Stimulated activated CD8-positive, alpha-beta memory T cell treated with anti-CD3 and anti-CD28 coated beads, Interleukin-4, amount 100 ng/mL, for 48 hours (primary cell): ENCODE measurements at regions not wholly inside any gene's neighbourhood (a gene's known extent, or its start where the extent isn't known, plus 50 kb on each side); places are given as distances from the start of the nearest gene placed in this dataset.
"Not testable (repeated sequence)": the region's sequence is repeated elsewhere in the genome, so short reads cannot be mapped to it uniquely, and the experiment has no call there.

Experiments
- DNase-seq: peaks from one replicate; pipeline ENCODE4 v3.0.0-alpha.2; 2020

GRCh38 chr14:27278341-27278740 lies 680.5 kb upstream of the NOVA1 start:
- no peak for DNase-seq

GRCh38 chr14:27305441-27305945 lies 707.7 kb upstream of the NOVA1 start:
- DNase-seq: no peak

DNA sequence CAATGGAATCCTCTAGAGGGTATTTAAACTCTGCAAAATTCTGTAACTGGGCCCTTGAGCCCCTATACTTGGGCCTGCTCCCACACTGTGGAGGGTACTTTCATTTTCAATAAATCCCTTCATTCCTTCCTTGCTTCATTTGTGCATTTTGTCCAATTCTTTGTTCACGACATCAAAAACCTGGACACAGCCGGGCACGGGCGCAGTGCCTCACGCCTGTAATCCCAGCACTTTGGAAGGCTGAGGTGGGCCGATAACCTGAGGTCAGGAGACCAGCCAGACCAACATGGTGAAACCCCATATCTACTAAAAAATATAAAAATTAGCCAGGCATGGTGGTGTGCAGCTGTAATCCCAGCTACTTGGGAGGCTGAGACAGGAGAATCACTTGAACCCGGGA lies 714.9 kb upstream of the NOVA1 start:
- DNase-seq: not testable (repeated sequence)

DNA sequence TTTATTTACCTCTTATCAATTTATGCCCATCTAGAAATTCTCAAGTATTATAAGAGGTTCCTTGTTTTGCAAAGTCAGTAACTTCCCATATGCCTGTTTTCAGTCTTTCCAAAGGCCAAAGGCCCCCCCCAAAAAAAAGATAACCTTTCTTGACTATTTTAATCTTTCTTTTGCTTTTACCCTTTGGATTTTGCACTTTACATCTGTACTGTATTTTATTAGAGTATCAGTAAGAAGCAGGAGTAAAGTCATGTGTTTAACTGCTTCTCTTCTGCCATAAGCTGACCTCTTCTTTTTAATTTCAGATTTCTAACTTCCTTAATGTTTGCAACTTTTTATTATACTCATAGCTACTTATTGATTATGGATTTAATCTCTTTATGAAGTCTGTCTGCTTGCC lies 716.4 kb upstream of the NOVA1 start:
- no peak for DNase-seq

GRCh38 chr14:27315477-27315876 lies 717.6 kb upstream of the NOVA1 start:
- no peak for DNase-seq

DNA sequence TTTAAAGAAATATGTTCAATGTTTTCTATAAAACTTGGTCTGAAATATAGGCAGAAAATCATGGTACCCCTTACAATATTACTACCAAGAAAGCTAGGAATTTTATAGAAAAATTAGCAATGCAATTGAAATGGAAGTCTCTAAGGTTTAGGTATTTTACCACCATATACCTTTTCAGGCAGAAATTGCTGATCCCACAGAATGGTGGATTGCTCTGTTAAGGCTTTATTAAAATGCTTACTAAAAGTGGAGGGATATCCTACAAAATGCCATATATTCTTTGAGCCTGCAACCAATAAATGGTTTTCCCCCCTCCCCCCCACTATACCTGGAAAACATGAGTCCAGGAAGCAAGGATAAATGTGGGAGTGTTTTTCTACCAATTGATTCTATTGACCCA lies 718.1 kb upstream of the NOVA1 start:
- no peak for DNase-seq

GRCh38 chr14:27318774-27319420 lies 721.1 kb upstream of the NOVA1 start:
- no peak for DNase-seq

DNA sequence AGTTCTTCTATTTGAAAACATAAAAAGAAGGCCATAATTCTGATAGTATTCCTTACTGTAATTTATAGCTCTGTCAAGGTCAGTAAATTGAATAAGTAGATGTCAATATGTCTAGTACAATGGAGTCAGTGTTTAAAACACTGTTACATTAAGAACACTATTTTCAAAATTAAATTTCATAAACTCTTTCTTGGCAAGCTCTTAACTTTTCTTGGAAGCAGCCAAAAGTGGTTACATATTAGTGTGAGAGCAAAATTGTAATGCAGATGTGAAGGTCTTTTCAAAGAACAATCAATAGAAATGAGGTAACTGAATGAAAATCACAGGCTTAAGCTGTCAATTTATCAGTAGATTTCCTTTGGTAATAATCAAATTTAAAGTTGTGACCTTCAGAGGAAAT lies 722.4 kb upstream of the NOVA1 start:
- no peak for DNase-seq

GRCh38 chr14:27327095-27327494 lies 729.3 kb upstream of the NOVA1 start:
- DNase-seq: no peak

GRCh38 chr14:27338012-27338411 lies 740.2 kb upstream of the NOVA1 start:
- no peak for DNase-seq

- DNase-seq: not testable (repeated sequence)
Observed at GRCh38 chr14:27363036-27363435, 765.2 kb upstream of the NOVA1 start.

GRCh38 chr14:27366596-27366995 lies 768.8 kb upstream of the NOVA1 start:
- no peak for DNase-seq

DNA sequence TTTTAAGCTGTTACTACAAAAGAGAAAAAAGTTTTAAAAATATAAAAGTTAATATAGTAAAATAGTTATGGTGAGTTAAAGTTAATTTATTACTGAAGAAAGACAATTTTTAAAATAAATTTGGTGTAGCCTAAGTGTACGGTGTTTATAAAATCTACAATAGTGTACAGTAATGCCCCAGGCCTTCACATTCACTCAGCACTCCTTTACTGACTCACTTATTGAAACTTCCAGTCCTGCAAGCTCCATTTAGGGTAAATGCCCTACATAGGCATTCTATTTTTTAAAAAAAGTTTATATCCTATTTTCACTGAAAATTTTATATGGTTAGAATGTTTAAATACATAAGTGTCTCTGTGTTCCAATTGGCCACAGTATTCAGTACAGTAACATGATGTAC lies 769.5 kb upstream of the NOVA1 start:
- no peak for DNase-seq

DNA sequence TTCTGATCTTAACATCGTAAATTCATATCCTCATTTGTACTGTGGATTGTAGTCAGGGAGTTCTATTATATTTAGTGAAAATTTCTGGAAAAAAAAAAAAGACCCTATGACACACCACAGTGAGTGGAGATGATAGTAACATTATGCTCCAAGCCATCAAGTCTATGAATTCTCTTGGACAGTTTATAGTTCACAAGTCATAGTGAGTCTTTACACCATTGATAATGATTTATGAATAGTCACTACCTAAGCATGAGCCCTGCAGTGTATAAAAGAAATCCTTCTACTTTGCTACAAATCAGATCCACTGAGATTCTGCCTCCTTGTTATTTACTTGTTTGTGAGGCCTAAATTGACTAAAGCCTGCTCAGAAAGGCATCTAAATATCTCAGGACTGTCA lies 772.2 kb upstream of the NOVA1 start:
- DNase-seq: no peak

GRCh38 chr14:27370775-27371174 lies 772.9 kb upstream of the NOVA1 start:
- DNase-seq: no peak

- DNase-seq: no peak
Observed at GRCh38 chr14:27371209-27371608, 773.4 kb upstream of the NOVA1 start.

GRCh38 chr14:27371868-27372267 lies 774.0 kb upstream of the NOVA1 start:
- DNase-seq: no peak

- DNase-seq: no peak
Observed at GRCh38 chr14:27372771-27373170, 774.9 kb upstream of the NOVA1 start.

DNA sequence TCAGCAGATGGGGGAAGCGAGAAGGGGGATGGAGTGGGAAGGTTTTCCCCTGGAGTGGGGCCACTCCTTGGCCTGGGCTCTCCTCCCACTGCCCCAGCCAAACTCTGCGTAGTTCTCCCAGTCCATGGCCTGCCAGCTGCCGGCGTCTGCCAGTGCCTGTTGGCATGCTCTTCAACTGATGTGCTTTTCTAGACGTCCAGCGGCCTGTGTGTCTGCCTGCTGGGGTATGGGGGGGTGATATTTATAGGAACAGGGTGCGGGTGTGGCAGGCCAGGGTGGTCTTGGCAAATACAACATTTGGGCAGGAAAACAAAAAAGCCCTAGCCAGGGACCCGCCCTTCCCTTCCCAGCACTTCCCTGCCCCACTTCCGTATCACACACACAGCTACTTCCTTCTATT lies 786.3 kb upstream of the NOVA1 start:
- no peak for DNase-seq

DNA sequence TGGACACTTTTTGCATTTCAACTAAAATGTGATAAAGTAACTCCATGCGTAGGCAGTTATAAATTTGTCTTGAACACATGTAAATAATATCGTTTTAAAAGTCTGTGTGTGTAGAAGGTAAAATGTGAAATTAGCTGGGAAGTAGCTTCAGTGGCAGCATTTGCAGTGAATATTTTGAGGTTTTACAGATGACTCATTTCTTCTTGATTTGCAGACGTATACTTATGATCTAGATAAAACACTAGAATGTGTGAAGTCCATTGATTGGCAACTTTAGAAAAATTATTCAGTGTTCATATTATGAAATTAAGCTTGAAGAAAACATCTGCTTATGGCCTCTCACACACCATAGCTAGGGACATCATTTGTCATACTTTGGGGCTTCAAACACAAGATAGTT lies 788.6 kb upstream of the NOVA1 start:
- no peak for DNase-seq

DNA sequence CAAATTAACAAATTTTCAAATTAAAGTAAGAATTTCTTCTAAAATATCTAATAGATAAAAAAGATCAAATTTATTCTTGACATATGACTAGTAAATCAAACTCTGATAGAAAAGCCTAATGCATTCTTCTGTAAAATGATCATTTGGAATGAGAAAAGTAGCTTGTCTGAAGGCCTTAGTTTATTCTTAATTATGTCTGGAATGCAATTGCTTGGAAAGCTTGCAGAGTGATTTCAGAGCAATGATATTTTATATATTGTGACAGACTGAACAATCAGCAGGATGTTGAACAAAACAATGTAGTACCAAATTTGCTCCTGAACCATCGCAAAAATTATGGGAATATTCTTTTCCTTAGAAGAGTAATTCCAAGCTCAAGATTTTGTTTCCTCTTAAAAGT lies 789.6 kb upstream of the NOVA1 start:
- no peak for DNase-seq

DNA sequence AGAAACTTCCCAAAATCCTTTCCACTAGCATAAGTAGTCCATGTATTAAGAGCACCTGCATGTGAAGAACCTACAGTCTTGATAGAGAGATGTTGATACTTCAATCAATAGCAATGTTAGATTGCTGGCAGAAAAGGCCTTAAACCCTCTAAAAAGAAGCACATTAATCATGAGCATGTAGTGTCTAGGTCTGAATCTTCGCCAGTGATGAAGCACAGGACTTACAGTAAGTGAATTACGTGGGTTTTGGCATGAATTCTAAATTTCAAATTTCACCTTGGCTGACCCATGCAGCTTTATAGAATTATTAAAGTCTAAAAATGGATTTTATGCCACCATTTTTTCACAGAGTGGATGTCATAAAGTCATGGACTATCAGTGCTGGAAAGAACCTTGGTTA lies 791.6 kb upstream of the NOVA1 start:
- DNase-seq: no peak

DNA sequence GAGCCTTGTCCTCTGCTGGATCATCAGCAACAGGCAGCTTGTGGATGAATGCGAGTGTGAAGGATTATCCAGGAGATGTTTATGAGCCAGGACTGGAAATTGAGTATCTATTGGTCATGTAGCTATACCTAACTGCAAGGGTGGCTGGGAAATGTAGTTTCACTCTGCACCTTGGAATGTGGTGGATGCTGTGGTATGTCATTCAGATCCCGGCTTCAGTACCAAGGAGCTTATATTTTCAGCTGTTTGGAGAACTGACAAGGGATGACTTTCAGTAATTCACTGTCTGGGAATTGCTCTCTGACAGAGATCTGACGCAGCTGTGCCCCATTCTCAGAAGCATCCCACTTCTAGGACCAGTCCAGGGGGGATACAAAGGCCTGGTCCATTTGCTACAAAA lies 792.3 kb upstream of the NOVA1 start:
- no peak for DNase-seq

- no peak for DNase-seq
Observed at GRCh38 chr14:27391331-27391730, 793.5 kb upstream of the NOVA1 start.

GRCh38 chr14:27392153-27392552 lies 794.3 kb upstream of the NOVA1 start:
- DNase-seq: no peak

DNA sequence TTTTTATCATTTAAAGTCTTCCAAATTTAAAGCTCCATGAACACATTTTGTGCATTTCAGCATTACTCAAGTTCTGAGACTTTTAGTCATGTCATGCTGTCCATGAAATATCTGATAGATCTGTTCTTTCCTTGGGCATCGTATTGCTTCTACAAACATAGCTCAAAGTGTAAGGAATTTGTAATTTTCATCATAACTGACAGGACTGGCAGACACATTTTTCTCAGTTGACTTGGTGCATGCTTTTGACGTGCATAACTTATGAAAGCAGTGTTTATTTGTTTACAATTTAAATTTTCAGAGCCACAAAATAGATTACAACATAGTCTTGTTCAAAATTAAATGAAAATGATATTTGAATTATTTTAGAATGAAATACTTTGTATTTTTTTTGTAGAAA lies 812.1 kb upstream of the NOVA1 start:
- DNase-seq: no peak
